ENCODE measurements at regions not wholly inside any gene's neighbourhood (a gene's known extent, or its start where the extent isn't known, plus 50 kb on each side); places are given as distances from the start of the nearest gene placed in this dataset.

- 91 to 96% methylated on average over 8 of the region's 8 CpGs for whole genome bisulfite sequencing, 2 donors
- no peak for DNase-seq (ENCODE audit: low spot score in 2 of 2)
- Histone ChIP-seq H3K27ac (no peak overlapping the region), H3K36me3 (no peaks in the 10 kb centered on the region), H3K4me1 (no peaks in the 10 kb centered on the region), H3K27me3 (no peaks in the 10 kb centered on the region), H3K4me3 (no peak overlapping the region), H3K9me3 (no peaks in the 10 kb centered on the region)
- TF ChIP-seq CTCF (IDR thresholded peaks at IDR 0.05) (no peak), POLR2A (IDR thresholded peaks at IDR 0.05) (no peak), EP300 (IDR thresholded peaks at IDR 0.05) (no peak)
Observed at GRCh38 chr21:43352154-43352537, 74.8 kb downstream of the SIK1 start.

GRCh38 chr21:43351501-43352153, 75.3 kb downstream of the SIK1 start:
- no peak overlapping the region for H3K27ac ChIP-seq
- H3K36me3 ChIP-seq = no peaks in the 10 kb centered on the region
- H3K9me3 ChIP-seq = no peaks in the 10 kb centered on the region
- no peaks in the 10 kb centered on the region for H3K4me1 ChIP-seq
- no peak overlapping the region for H3K4me3 ChIP-seq
- TF ChIP-seq POLR2A (IDR thresholded peaks at IDR 0.05) (no peak), CTCF (IDR thresholded peaks at IDR 0.05) (no peak), EP300 (IDR thresholded peaks at IDR 0.05) (no peak)
- DNase-seq (ENCODE audit: low spot score in 2 of 2) = no peak
- no peaks in the 10 kb centered on the region for H3K27me3 ChIP-seq
- WGBS, 2 donors = 76 to 84% methylated on average over 13 of the region's 13 CpGs

GRCh38 chr21:43349644-43350043, 77.3 kb downstream of the SIK1 start:
- H3K9me3 ChIP-seq = no peaks in the 10 kb centered on the region
- no peak for TF ChIP-seq EP300 (IDR thresholded peaks at IDR 0.05)
- no peak for TF ChIP-seq POLR2A (IDR thresholded peaks at IDR 0.05)
- no peak for TF ChIP-seq CTCF (IDR thresholded peaks at IDR 0.05)
- H3K4me3 ChIP-seq = no peak overlapping the region
- no peaks in the 10 kb centered on the region for H3K36me3 ChIP-seq
- H3K4me1 ChIP-seq = peaks cover 0 to 3% (median 0%) of the 10 kb centered on the region in 4 donors
- no peaks in the 10 kb centered on the region for H3K27me3 ChIP-seq
- DNase-seq (ENCODE audit: low spot score in 2 of 2) = no peak
- 77 to 79% methylated on average over 9 of the region's 9 CpGs for WGBS, 2 donors
- no peak overlapping the region for H3K27ac ChIP-seq

GRCh38 chr21:43348801-43349261, 78.1 kb downstream of the SIK1 start:
- H3K27ac ChIP-seq = peak overlapping the region in 1 of 4 donors; percentile 40
- TF ChIP-seq EP300 (IDR thresholded peaks at IDR 0.05) (peak in 1 of 2 donors; percentile 32), CTCF (IDR thresholded peaks at IDR 0.05) (no peak)
- WGBS, 2 donors = 57 to 61% methylated on average over 19 to 20 of the region's 22 CpGs

GRCh38 chr21:43348170-43348766, 78.7 kb downstream of the SIK1 start:
- TF ChIP-seq CTCF (IDR thresholded peaks at IDR 0.05) (no peak), POLR2A (IDR thresholded peaks at IDR 0.05) (no peak), EP300 (IDR thresholded peaks at IDR 0.05) (no peak)
- Histone ChIP-seq H3K27ac (peak overlapping the region in 1 of 4 donors; percentile 40), H3K4me3 (no peak overlapping the region), H3K27me3 (no peaks in the 10 kb centered on the region), H3K4me1 (peaks cover 0 to 8% (median 0%) of the 10 kb centered on the region in 4 donors), H3K36me3 (no peaks in the 10 kb centered on the region), H3K9me3 (no peaks in the 10 kb centered on the region)
- 70 to 74% methylated on average over 12 of the region's 15 CpGs for WGBS, 2 donors
- DNase-seq (ENCODE audit: low spot score in 2 of 2) = no peak

More at GRCh38 chr21:43348801-43349261, 78.1 kb downstream of the SIK1 start:
- DNase-seq (ENCODE audit: low spot score in 2 of 2) = no peak
- Histone ChIP-seq H3K4me1 (peaks cover 0 to 8% (median 0%) of the 10 kb centered on the region in 4 donors), H3K36me3 (no peaks in the 10 kb centered on the region), H3K27me3 (no peaks in the 10 kb centered on the region), H3K9me3 (no peaks in the 10 kb centered on the region), H3K4me3 (no peak overlapping the region)
